ENCODE measurements at regions not wholly inside any gene's neighbourhood (a gene's known extent, or its start where the extent isn't known, plus 50 kb on each side); places are given as distances from the start of the nearest gene placed in this dataset.
"Not testable (repeated sequence)": the region's sequence is repeated elsewhere in the genome, so short reads cannot be mapped to it uniquely, and the experiment has no call there.

DNA sequence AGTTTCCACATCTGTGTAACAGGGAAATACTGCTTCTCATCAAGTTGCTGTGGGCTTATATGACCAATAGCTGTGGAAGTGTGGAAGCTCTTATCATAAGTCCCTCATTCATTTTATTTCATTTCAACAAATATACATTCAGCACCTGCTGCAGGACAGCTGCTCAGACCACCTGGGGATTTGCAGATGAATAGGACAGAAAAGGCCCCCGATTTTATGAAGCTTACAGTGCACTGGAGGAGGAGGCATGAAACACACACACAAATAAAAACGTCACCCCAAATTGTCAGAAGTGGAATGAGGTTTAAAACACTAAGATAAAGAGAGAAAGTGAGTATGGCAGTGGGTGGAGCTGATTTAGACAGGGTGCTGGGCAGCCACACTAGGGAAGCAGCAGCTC lies 107.2 kb downstream of the DRD1 start:
- no peaks in the 10 kb centered on the region for H3K9me3 ChIP-seq (ENCODE audit: control insufficient read depth, low read length, poor library complexity, severe bottlenecking)
- Mint-ChIP-seq H3K36me3 (ENCODE audit: low read depth) (no peaks in the 10 kb centered on the region), H3K27me3 (peaks cover 14% of the 10 kb centered on the region), H3K4me1 (no peaks in the 10 kb centered on the region), H3K27ac (no peak overlapping the region), H3K4me3 (no peak overlapping the region)
- ATAC-seq = no peak
- DNase-seq = no peak

DNA sequence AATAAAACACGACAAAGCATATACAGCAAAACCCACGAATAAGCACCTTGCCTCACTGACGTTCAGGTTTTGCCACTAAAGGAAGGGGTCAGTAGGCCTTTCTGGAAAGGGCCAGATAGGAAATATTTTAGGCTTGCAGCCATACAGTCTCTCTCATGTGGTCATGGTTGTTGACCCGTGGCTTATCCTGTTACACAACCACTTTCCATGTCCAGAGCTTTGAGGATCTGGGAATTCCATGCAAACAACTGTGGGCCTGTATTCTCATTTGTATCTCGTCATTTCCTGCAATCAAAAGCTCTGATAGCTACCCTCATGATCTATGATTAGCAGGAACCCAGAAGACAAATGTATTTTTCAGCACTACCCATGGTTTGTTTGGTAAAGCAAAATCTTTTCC lies 108.3 kb downstream of the DRD1 start:
- Mint-ChIP-seq H3K4me3 (no peak overlapping the region), H3K36me3 (ENCODE audit: low read depth) (no peaks in the 10 kb centered on the region), H3K27me3 (peaks cover 14% of the 10 kb centered on the region), H3K4me1 (no peaks in the 10 kb centered on the region), H3K27ac (no peak overlapping the region)
- H3K9me3 ChIP-seq (ENCODE audit: control insufficient read depth, low read length, poor library complexity, severe bottlenecking) = no peaks in the 10 kb centered on the region
- ATAC-seq (no peak), DNase-seq (no peak)

DNA sequence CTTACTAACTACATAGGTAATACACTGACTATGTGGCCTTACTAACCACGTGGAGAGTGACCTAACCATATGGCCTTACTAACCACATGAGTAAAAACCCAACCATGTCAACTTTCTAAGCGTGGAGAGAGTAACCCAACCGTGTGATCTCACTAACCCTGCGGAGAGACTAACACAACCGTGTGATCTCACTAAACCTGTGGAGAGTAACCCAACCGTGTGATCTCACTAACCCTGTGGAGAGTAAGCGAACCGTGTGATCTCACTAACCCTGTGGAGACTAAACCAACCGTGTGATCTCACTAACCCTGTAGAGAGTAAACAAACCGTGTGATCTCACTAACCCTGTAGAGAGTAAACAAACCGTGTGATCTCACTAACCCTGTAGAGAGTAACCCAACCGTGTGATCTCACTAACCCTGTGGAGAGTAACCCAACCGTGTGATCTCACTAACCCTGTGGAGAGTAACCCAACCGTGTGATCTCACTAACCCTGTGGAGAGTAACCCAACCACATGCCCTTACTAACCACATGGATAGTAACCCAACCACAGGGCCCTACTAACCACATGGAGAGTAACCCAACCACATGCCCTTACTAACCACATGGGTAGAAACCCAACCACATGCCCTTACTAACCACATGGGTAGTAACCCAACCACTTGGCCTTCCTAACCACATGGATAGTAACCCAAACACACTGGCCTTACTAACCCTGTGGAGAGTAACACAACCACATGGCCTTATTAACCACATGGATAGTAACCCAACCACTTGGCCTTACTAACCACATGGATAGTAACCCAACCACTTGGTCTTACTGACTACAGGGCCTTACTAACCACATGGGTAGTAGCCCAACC lies 112.6 kb downstream of the DRD1 start:
- not testable (repeated sequence) for H3K9me3 ChIP-seq (ENCODE audit: control insufficient read depth, low read length, poor library complexity, severe bottlenecking); ATAC-seq; H3K36me3 Mint-ChIP-seq (ENCODE audit: low read depth); H3K27ac Mint-ChIP-seq; H3K4me1 Mint-ChIP-seq; DNase-seq; H3K4me3 Mint-ChIP-seq
- H3K27me3 Mint-ChIP-seq = peaks cover 27% of the 10 kb centered on the region

DNA sequence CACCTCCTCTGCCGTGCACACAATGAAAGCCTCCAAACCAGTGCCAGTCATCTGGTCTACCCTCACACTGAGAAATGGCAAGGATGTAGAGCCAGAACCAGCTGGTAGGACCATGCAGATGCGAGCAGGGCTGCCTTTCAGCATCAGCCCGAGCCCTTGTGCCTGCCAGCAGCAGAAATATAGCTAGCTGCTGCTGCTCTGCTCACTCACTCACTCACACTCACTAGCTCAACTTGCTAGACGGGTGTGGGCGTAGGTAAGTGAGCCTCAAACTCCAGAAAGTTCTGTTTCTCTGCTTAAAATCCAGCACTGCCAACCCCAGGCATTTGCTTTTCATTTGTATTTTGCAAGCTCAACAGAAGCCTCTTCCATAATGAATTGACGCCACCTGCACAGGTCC lies 114.0 kb downstream of the DRD1 start:
- H3K27ac Mint-ChIP-seq = no peak overlapping the region
- peaks cover 20% of the 10 kb centered on the region for H3K27me3 Mint-ChIP-seq
- no peaks in the 10 kb centered on the region for H3K9me3 ChIP-seq (ENCODE audit: control insufficient read depth, low read length, poor library complexity, severe bottlenecking)
- no peaks in the 10 kb centered on the region for H3K4me1 Mint-ChIP-seq
- ATAC-seq = no peak
- H3K4me3 Mint-ChIP-seq = no peak overlapping the region
- DNase-seq = no peak
- H3K36me3 Mint-ChIP-seq (ENCODE audit: low read depth) = no peaks in the 10 kb centered on the region

DNA sequence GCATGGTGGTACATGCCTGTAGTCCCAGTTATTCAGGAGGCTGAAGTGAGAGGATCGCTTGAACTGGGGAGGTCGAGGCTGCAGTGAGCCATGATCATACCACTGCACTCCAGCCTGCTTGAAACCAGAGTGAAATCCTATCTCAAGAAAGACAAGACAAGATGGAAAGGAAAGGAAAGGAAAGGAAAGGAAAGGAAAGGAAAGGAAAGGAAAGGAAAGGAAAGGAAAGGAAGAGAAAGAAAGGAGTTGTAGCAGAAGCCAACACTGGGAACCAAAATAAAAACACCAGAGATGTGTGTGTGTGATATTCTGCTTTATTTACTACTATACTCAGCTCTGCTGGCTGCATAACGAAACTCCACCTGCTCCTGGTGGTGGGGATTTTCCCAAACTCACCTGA lies 115.3 kb downstream of the DRD1 start:
- H3K4me1 Mint-ChIP-seq = no peaks in the 10 kb centered on the region
- no peaks in the 10 kb centered on the region for H3K9me3 ChIP-seq (ENCODE audit: control insufficient read depth, low read length, poor library complexity, severe bottlenecking)
- no peaks in the 10 kb centered on the region for H3K36me3 Mint-ChIP-seq (ENCODE audit: low read depth)
- ATAC-seq (no peak), DNase-seq (no peak)
- peaks cover 20% of the 10 kb centered on the region for H3K27me3 Mint-ChIP-seq
- H3K4me3 Mint-ChIP-seq = no peak overlapping the region
- H3K27ac Mint-ChIP-seq = no peak overlapping the region

DNA sequence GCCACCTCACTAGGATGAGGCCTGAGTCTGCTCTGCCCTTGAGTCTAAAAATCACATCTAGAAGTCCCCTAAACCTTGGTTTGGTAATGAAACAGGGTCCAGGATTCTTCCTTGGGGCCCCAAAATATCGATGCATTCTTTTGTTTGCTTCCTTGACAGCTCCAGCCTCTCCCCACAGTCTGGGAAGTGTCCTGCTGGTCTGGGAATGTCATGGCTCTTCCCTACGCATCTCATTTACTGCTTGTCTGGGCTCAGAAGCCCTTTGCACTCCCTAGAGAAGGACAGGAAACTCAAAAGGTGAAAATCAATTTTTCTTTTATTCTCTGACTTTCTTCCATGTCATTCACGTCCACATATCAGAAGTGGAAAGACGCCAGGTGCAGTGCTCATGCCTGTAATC lies 115.8 kb downstream of the DRD1 start:
- no peak overlapping the region for H3K27ac Mint-ChIP-seq
- no peaks in the 10 kb centered on the region for H3K36me3 Mint-ChIP-seq (ENCODE audit: low read depth)
- no peaks in the 10 kb centered on the region for H3K4me1 Mint-ChIP-seq
- H3K27me3 Mint-ChIP-seq = peaks cover 20% of the 10 kb centered on the region
- DNase-seq (no peak), ATAC-seq (no peak)
- no peaks in the 10 kb centered on the region for H3K9me3 ChIP-seq (ENCODE audit: control insufficient read depth, low read length, poor library complexity, severe bottlenecking)
- H3K4me3 Mint-ChIP-seq = no peak overlapping the region

DNA sequence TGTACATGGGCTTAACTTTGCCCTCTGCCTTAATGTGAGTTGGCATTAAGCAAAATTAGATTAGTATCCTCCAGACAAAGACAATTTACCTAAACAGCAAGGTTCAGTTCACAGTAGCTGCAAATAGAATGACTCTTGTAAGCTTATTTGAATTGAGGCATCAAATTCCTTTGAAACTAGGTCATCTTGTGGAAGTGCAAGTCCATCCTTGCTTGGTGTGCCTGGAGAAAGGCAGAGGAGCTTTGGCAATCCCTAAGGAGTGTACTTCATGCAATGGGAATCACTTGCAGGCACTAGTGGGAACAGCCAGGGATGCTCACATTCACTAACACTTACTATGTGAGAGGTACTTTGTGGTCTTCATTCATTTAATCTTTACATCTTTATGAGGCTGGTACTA lies 118.3 kb downstream of the DRD1 start:
- Mint-ChIP-seq H3K4me1 (no peaks in the 10 kb centered on the region), H3K36me3 (ENCODE audit: low read depth) (no peaks in the 10 kb centered on the region), H3K27ac (no peak overlapping the region), H3K27me3 (peaks cover 20% of the 10 kb centered on the region), H3K4me3 (no peak overlapping the region)
- H3K9me3 ChIP-seq (ENCODE audit: control insufficient read depth, low read length, poor library complexity, severe bottlenecking) = no peaks in the 10 kb centered on the region
- DNase-seq = no peak
- ATAC-seq = no peak

DNA sequence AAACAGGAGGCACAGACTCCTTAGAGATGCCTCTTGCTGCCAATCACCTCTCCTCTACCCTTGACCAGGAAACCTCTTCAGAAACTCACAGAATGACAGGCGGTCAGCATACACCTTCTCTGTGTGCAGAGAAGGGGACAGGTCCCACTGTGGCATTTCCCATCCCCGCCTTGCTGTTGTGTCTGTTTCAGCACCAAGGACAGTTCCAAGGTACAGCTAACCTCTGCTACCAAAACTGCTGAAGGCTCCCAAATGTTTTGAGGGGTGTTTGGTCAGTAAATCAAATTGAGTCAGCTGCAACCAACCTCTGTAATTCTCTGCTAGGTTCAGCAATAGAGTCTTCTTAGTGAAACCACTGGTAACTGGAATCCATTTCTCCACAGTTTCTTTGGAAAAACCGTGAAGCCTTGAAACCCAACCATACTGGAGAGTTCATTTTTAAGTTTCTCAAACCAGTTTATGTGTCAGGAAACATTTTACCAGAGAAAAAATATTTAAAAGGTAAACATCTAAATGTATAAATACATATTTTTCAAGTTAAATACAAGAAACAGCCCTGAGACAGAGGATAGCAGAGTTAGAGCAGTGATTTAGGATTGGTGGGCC lies 122.0 kb downstream of the DRD1 start:
- no peaks in the 10 kb centered on the region for H3K4me1 Mint-ChIP-seq
- no peaks in the 10 kb centered on the region for H3K9me3 ChIP-seq (ENCODE audit: control insufficient read depth, low read length, poor library complexity, severe bottlenecking)
- H3K4me3 Mint-ChIP-seq = no peak overlapping the region
- H3K27me3 Mint-ChIP-seq = peaks cover 2% of the 10 kb centered on the region
- no peak overlapping the region for H3K27ac Mint-ChIP-seq
- ATAC-seq (no peak), DNase-seq (no peak)
- no peaks in the 10 kb centered on the region for H3K36me3 Mint-ChIP-seq (ENCODE audit: low read depth)

DNA sequence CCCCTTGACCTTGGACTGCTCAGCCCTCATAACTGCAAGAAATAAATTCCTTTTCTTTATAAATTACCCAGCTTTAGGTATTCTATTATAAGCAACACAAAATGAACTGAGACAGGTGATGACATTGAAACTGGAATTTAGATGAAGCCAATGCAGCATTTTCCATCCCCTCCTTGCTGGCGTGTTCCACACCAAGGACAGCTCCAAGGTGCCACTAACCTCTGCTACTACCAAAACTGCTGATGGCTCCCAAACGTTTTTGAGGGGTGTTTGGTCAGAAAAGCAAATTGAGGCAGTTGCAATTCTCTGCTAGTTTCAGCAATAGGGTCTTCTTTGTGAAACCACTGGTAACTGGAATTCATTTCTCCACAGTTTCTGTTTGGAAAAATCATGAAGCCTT lies 124.8 kb downstream of the DRD1 start:
- Mint-ChIP-seq H3K27ac (no peak overlapping the region), H3K4me1 (no peaks in the 10 kb centered on the region), H3K4me3 (no peak overlapping the region), H3K27me3 (peaks cover 6% of the 10 kb centered on the region), H3K36me3 (ENCODE audit: low read depth) (no peaks in the 10 kb centered on the region)
- H3K9me3 ChIP-seq (ENCODE audit: control insufficient read depth, low read length, poor library complexity, severe bottlenecking) = peaks cover 2% of the 10 kb centered on the region
- no peak for DNase-seq
- no peak for ATAC-seq

DNA sequence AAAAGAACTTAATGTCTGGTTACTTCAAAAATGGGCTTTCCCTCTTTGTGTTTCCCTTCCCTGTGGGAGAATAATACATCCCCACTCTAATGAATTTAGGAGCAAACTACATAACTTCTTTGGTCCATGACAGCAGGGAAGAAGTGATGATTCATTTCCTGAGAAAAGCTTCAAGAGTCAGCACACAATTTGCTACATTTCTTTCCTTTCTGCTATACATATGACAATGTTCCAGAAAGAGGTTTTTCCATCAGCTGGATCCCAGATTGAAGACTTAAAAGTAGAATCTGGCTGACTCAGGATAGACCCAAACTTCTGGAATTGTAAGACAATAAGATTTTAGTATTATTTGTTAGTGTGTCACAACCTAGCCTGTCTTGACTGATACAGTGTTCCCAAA lies 126.1 kb downstream of the DRD1 start:
- no peaks in the 10 kb centered on the region for H3K36me3 Mint-ChIP-seq (ENCODE audit: low read depth)
- no peak overlapping the region for H3K4me3 Mint-ChIP-seq
- no peaks in the 10 kb centered on the region for H3K4me1 Mint-ChIP-seq
- no peak overlapping the region for H3K27ac Mint-ChIP-seq
- no peak for ATAC-seq
- DNase-seq = no peak
- peaks cover 6% of the 10 kb centered on the region for H3K27me3 Mint-ChIP-seq
- H3K9me3 ChIP-seq (ENCODE audit: control insufficient read depth, low read length, poor library complexity, severe bottlenecking) = peaks cover 2% of the 10 kb centered on the region

DNA sequence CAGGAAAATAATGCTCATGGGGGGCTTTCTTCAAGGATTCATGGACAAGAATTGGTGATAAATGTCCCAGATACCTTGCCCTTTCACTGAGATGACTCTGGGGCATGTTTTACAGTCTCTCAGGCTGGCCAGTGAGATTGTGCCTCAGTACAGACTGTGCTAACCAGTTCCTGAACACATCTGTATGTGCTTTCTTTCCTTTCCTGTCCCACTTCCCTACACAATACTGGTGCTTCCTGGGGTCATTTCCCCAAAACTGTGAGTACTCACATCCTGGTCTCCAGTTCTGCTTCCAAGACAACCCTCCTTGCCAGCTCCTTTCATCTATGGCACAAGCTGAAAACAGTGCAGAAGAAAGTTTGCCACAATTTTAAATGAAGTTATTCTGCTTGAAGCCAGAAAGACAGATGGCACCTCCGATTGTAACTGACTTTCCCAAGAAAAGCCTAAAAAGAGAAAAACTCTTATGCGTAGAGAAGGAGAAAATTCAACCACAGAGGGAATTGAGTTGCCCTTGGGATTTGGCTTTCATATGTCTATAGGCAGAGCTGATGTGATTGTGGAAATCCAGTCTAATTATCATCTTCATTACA lies 134.7 kb downstream of the DRD1 start:
- ATAC-seq (no peak), DNase-seq (no peak)
- no peak overlapping the region for H3K4me3 Mint-ChIP-seq

DNA sequence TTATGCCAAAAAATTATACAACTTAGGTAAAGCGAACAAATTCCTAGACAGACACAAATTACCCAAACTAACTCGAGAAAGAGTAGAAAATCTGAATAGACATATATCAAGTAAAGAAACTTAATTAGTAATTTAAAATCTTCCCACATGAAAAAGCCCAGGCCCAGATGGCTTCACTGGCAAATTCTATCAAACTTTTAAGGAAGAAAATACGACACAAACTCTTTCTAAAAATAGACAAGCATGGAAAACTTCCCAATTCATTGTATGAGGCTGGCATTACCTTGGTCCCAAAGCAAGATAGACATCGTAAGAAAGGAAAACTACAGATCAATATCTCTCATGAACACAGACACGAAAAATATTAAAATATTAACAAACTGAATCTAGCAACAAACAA lies 135.3 kb downstream of the DRD1 start:
- H3K27ac Mint-ChIP-seq = no peak overlapping the region
- H3K27me3 Mint-ChIP-seq = no peaks in the 10 kb centered on the region
- no peaks in the 10 kb centered on the region for H3K4me1 Mint-ChIP-seq
- no peaks in the 10 kb centered on the region for H3K36me3 Mint-ChIP-seq (ENCODE audit: low read depth)
- DNase-seq (no peak), ATAC-seq (no peak)
- no peaks in the 10 kb centered on the region for H3K9me3 ChIP-seq (ENCODE audit: control insufficient read depth, low read length, poor library complexity, severe bottlenecking)
- H3K4me3 Mint-ChIP-seq = no peak overlapping the region

More for the DNA sequence above, 134.7 kb downstream of the DRD1 start:
- Mint-ChIP-seq H3K36me3 (ENCODE audit: low read depth) (no peaks in the 10 kb centered on the region), H3K4me1 (no peaks in the 10 kb centered on the region), H3K27ac (no peak overlapping the region), H3K27me3 (peaks cover 2% of the 10 kb centered on the region)
- no peaks in the 10 kb centered on the region for H3K9me3 ChIP-seq (ENCODE audit: control insufficient read depth, low read length, poor library complexity, severe bottlenecking)

DNA sequence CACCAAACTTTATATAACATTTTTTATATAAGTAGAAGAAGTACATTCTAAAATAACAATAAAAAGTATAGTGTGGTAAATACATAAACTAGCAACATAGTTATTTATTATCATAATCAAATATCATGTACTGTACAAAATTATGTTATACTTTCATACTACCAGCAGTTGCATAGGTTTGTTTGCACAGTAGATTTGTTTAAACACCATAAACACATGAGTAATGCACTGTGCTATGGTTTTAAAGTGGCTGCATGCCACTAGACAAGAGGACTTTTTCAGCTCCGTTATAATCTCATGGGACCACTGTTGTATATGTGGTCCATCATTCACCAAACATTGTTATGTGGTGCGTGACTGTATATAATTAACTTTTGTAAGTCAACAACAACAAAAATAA lies 137.6 kb downstream of the DRD1 start:
- no peaks in the 10 kb centered on the region for H3K9me3 ChIP-seq (ENCODE audit: control insufficient read depth, low read length, poor library complexity, severe bottlenecking)
- no peaks in the 10 kb centered on the region for H3K4me1 Mint-ChIP-seq
- H3K27ac Mint-ChIP-seq = no peak overlapping the region
- peaks cover 2% of the 10 kb centered on the region for H3K36me3 Mint-ChIP-seq (ENCODE audit: low read depth)
- DNase-seq (no peak), ATAC-seq (no peak)
- peaks cover 5% of the 10 kb centered on the region for H3K27me3 Mint-ChIP-seq
- H3K4me3 Mint-ChIP-seq = no peak overlapping the region

DNA sequence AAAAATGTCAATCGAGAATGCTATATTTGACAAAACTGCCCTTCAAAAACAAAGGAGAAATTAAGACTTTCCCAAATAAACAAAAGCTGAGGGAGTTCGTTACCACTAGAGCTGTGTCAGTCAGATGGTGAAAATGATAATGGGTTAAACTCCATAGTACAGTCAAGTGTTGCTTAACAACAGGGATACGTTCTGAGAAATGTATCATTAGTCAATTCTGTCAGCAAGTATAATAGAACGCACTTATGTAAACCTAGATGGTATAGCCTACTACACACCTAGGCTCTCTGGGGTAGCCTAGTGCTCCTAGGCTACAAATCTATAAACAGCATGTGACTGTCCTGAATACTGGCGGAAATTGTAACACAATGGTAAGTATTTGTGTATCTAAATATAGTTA lies 138.7 kb downstream of the DRD1 start:
- ATAC-seq = no peak
- Mint-ChIP-seq H3K27me3 (peaks cover 5% of the 10 kb centered on the region), H3K27ac (no peak overlapping the region), H3K4me1 (no peaks in the 10 kb centered on the region), H3K36me3 (ENCODE audit: low read depth) (peaks cover 2% of the 10 kb centered on the region), H3K4me3 (no peak overlapping the region)
- DNase-seq = no peak
- H3K9me3 ChIP-seq (ENCODE audit: control insufficient read depth, low read length, poor library complexity, severe bottlenecking) = no peaks in the 10 kb centered on the region
